Fibroblast of lung (primary cell): ENCODE measurements at regions not wholly inside any gene's neighbourhood (a gene's known extent, or its start where the extent isn't known, plus 50 kb on each side); places are given as distances from the start of the nearest gene placed in this dataset.

Experiments
- DNase-seq, 2 donors: peaks; one replicate each; pipeline versions ENCODE4 v3.0.0 to v3.0.0-alpha.2; 2010; ENCODE audit warnings: low read depth in 2 of 2
- H2AFZ ChIP-seq: 2 replicates; pipeline ENCODE4 v1.5.1; 2012; ENCODE audit warnings: low read length, control low read depth, inconsistent platforms
- H3K27ac ChIP-seq: 2 replicates; pipeline ENCODE4 v1.5.1; 2011; ENCODE audit warnings: low read length, control low read depth; ENCODE audit not compliant: insufficient read depth
- H3K27me3 ChIP-seq: 2 replicates; pipeline ENCODE4 v1.5.1; 2011; ENCODE audit warnings: mild to moderate bottlenecking, low read length; ENCODE audit not compliant: control insufficient read depth, insufficient read depth
- H3K36me3 ChIP-seq: 2 replicates; pipeline ENCODE4 v1.5.1; 2011; ENCODE audit warnings: low read length; ENCODE audit not compliant: control insufficient read depth, insufficient read depth
- H3K4me1 ChIP-seq: 2 replicates; pipeline ENCODE4 v1.5.1; 2011; ENCODE audit warnings: low read length; ENCODE audit not compliant: control insufficient read depth, insufficient read depth; ENCODE audit errors: extremely low read depth
- H3K4me2 ChIP-seq: 2 replicates; pipeline ENCODE4 v1.5.1; 2011; ENCODE audit warnings: low read length, control low read depth; ENCODE audit not compliant: insufficient read depth; ENCODE audit errors: extremely low read depth
- H3K4me3 ChIP-seq, 4 experiments: fragments of 200-600 bp in 1 of 4; sonication (generic) in 1 of 4; replicated peaks in 1 of 4; 2 replicates each; pipeline ENCODE4 v1.5.1; 2011 to 2016; ENCODE audit warnings: low read length in 4 of 4, low read depth in 3 of 4, mild to moderate bottlenecking in 3 of 4, control low read depth in 2 of 4, inconsistent platforms in 1 of 4, mixed read lengths in 1 of 4; ENCODE audit not compliant: insufficient read depth in 1 of 4; ENCODE audit errors: control extremely low read depth in 1 of 4
- H3K79me2 ChIP-seq: 2 replicates; pipeline ENCODE4 v1.5.1; 2012; ENCODE audit warnings: mild to moderate bottlenecking, low read length, inconsistent platforms; ENCODE audit not compliant: control insufficient read depth, insufficient read depth
- H3K9ac ChIP-seq: 2 replicates; pipeline ENCODE4 v1.5.1; 2011; ENCODE audit warnings: mild to moderate bottlenecking, low read length, control low read depth; ENCODE audit not compliant: insufficient read depth
- H3K9me3 ChIP-seq: 2 replicates; pipeline ENCODE4 v1.5.1; 2012; ENCODE audit warnings: low read depth, low read length; ENCODE audit not compliant: control insufficient read depth, insufficient read depth
- H4K20me1 ChIP-seq: 2 replicates; pipeline ENCODE4 v1.5.1; 2011; ENCODE audit warnings: low read length; ENCODE audit not compliant: control insufficient read depth, insufficient read depth; ENCODE audit errors: extremely low read depth
- CTCF ChIP-seq, 2 donors: IDR thresholded peaks in 1 of 2; conservative IDR thresholded peaks in 1 of 2; 1 replicate in 1 of 2; 2 replicates in 1 of 2; pipeline ENCODE4 v1.5.1; 2011 to 2012; ENCODE audit warnings: low read length in 2 of 2, control low read depth in 1 of 2, inconsistent platforms in 1 of 2, low read depth in 1 of 2, mild to moderate bottlenecking in 1 of 2
- EZH2 ChIP-seq: IDR thresholded peaks from 2 replicates; pipeline ENCODE4 v1.5.1; 2012; ENCODE audit warnings: low read length, control low read depth, mild to moderate bottlenecking; ENCODE audit errors: missing control alignments

DNA sequence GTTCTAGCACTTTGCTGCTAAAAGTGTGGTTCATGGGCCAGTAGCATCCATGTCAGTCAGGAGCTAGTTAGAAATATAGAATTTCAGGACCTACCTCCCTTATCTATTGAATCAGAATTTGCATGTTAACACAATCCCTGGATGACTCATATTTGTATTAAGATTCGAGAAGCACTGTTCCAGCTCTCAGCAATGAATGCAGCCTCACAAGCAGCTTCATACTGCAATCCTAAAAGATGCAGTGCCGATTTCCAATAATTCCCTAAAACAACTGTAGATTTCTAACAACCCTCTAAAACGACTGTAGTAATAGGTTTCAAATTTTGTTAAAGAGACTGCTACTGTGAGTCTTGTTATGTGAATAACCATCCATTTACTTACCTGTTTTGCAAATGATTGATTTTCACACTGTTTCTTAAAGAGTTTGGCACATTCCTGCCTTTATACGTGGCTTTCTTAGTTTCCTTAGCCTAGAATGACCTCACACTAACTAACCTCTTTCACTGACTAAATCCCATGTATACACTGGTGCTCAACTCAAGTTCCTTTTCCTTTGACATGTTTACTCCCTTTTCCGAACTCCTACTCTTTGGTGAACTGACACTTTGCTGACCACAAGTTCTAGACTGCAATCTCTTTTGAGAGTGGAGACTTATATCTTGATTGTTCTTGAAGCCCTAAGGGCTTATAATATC is 511.8 kb downstream of the METTL15 start:
- H3K79me2 ChIP-seq: no peaks in the 10 kb centered on the region
- H3K27ac ChIP-seq: no peak overlapping the region
- no peaks in the 10 kb centered on the region for H3K27me3 ChIP-seq
- no peak overlapping the region for H3K9ac ChIP-seq
- DNase-seq: peak; percentile 29 to 81
- H2AFZ ChIP-seq: no peak overlapping the region
- peaks cover 3% of the 10 kb centered on the region for H3K4me1 ChIP-seq
- H3K4me3 ChIP-seq: no peak overlapping the region
- H4K20me1 ChIP-seq: no peaks in the 10 kb centered on the region
- TF ChIP-seq CTCF (conservative IDR thresholded peaks at IDR 0.05 in 1 of 2, IDR thresholded peaks at IDR 0.05 in 1 of 2; ENCODE audit: low read depth in 1 of 2, low read length in 2 of 2) (no peak), EZH2 (no peak)
- H3K9me3 ChIP-seq: no peaks in the 10 kb centered on the region
- H3K36me3 ChIP-seq: no peaks in the 10 kb centered on the region
- H3K4me2 ChIP-seq: no peak overlapping the region

DNA sequence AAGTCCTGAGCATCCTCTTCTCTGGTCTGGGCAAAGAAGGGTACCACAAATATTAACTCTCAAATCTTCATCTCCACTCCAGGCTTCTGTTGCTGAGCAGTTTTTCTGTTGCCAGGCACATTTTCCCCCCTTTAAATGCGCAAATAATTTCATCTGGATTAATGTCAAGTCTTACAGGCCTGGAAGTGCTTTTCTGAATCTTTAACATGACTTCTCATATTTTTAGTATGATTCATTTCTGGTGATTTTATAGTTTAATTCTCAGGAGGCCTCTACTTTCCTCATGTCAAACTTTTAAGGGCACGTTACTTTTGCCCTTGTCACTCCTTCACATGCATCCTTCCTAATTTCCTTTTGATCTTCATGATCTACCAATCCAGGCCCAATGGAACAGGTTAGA is 510.2 kb downstream of the METTL15 start:
- no peak overlapping the region for H3K9ac ChIP-seq
- H3K27ac ChIP-seq: no peak overlapping the region
- peaks cover 3% of the 10 kb centered on the region for H3K4me1 ChIP-seq
- DNase-seq: peak in 1 of 2 donors; percentile 15
- no peak overlapping the region for H2AFZ ChIP-seq
- no peaks in the 10 kb centered on the region for H4K20me1 ChIP-seq
- H3K9me3 ChIP-seq: no peaks in the 10 kb centered on the region
- H3K36me3 ChIP-seq: no peaks in the 10 kb centered on the region
- no peaks in the 10 kb centered on the region for H3K27me3 ChIP-seq
- H3K79me2 ChIP-seq: no peaks in the 10 kb centered on the region
- no peak overlapping the region for H3K4me3 ChIP-seq
- TF ChIP-seq EZH2 (no peak), CTCF (conservative IDR thresholded peaks at IDR 0.05 in 1 of 2, IDR thresholded peaks at IDR 0.05 in 1 of 2; ENCODE audit: low read depth in 1 of 2, low read length in 2 of 2) (no peak)
- H3K4me2 ChIP-seq: no peak overlapping the region

DNA sequence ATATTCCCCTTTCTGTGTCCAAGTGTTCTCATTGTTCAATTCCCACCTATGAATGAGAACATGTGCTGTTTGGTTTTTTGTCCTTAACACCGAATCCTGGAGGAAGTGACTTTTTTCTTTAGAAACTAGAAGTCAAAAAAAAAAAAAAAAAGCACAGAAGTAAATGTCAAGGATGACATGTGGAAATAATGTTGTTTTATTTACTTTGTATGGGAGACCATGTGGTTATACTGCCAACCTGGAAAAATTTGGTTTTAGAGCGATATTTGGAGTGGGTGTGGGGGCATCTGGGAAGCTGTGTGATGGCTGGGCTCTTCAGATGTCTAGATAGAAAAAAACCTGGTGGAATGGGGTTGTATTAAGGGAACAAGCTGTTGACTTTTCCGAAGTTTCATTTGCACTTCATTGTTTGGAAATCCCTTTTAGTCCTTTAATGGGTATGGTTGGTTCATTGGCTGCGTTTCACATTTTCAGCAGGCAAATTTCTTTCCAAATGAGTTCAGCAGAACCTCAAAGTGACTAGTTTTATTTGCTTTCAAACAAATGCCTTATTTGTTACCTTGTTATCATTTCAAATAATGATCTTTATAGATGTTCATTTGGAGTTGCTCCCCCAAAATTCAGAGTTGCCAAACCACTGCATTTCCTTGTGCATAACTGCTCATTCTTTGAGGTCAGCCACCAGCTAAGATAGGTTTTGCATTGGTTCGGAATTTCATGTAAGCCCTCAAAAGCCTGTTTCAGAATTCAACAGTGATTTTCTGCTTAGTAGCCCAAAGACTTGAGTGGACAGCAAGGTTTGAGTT is 508.2 kb downstream of the METTL15 start:
- Histone ChIP-seq H3K4me2 (no peak overlapping the region), H4K20me1 (no peaks in the 10 kb centered on the region), H3K27ac (no peak overlapping the region), H3K36me3 (no peaks in the 10 kb centered on the region), H3K9ac (no peak overlapping the region), H3K27me3 (no peaks in the 10 kb centered on the region), H3K4me1 (peaks cover 3% of the 10 kb centered on the region), H3K4me3 (no peak overlapping the region), H2AFZ (no peak overlapping the region), H3K9me3 (no peaks in the 10 kb centered on the region), H3K79me2 (no peaks in the 10 kb centered on the region)
- DNase-seq: peak in 1 of 2 donors; percentile 67
- no peak for TF ChIP-seq CTCF (conservative IDR thresholded peaks at IDR 0.05 in 1 of 2, IDR thresholded peaks at IDR 0.05 in 1 of 2; ENCODE audit: low read depth in 1 of 2, low read length in 2 of 2)
- no peak for TF ChIP-seq EZH2
